HG03280 (cell line): ENCODE measurements at regions not wholly inside any gene's neighbourhood (a gene's known extent, or its start where the extent isn't known, plus 50 kb on each side); places are given as distances from the start of the nearest gene placed in this dataset.
"Not testable (repeated sequence)": the region's sequence is repeated elsewhere in the genome, so short reads cannot be mapped to it uniquely, and the experiment has no call there.

Experiments used
- ATAC-seq: cut with Tn5 transposase; IDR thresholded peaks from one replicate; pipeline ENCODE4 v1.9.1; 2021; ENCODE audit warnings: mild to moderate bottlenecking, moderate library complexity; ENCODE audit not compliant: unreplicated experiment

- ATAC-seq, result no peak
These were observed 83.7 kb upstream of the ZNF469 start for GRCh38 chr16:88298833-88299745.

GRCh38 chr16:88299751-88300462 is 82.9 kb upstream of the ZNF469 start:
- no peak for ATAC-seq

GRCh38 chr16:88300463-88300835 is 82.3 kb upstream of the ZNF469 start:
- no peak for ATAC-seq

GRCh38 chr16:88301431-88301830 is 81.3 kb upstream of the ZNF469 start:
- ATAC-seq, result no peak

GRCh38 chr16:88301886-88302285 is 80.9 kb upstream of the ZNF469 start:
- no peak for ATAC-seq

- no peak for ATAC-seq
These were observed 80.1 kb upstream of the ZNF469 start for GRCh38 chr16:88302666-88303065.

- ATAC-seq, result no peak
These were observed 79.4 kb upstream of the ZNF469 start for GRCh38 chr16:88303405-88303804.

GRCh38 chr16:88303890-88304819 is 78.6 kb upstream of the ZNF469 start:
- no peak for ATAC-seq

- no peak for ATAC-seq
These were observed 77.6 kb upstream of the ZNF469 start for GRCh38 chr16:88305176-88305575.

- ATAC-seq, result no peak
These were observed 76.3 kb upstream of the ZNF469 start for GRCh38 chr16:88306411-88306810.

- ATAC-seq, result no peak
These were observed 75.8 kb upstream of the ZNF469 start for GRCh38 chr16:88306860-88307545.

GRCh38 chr16:88308441-88309173 is 74.2 kb upstream of the ZNF469 start:
- no peak for ATAC-seq

- ATAC-seq, result no peak
These were observed 73.4 kb upstream of the ZNF469 start for GRCh38 chr16:88309174-88309907.

- ATAC-seq, result no peak
These were observed 72.9 kb upstream of the ZNF469 start for GRCh38 chr16:88309908-88310265.

GRCh38 chr16:88310796-88311605 is 71.8 kb upstream of the ZNF469 start:
- no peak for ATAC-seq

- ATAC-seq, result not testable (repeated sequence)
These were observed 70.9 kb upstream of the ZNF469 start for GRCh38 chr16:88311860-88312259.

- ATAC-seq, result no peak
These were observed 70.0 kb upstream of the ZNF469 start for GRCh38 chr16:88312732-88313131.

GRCh38 chr16:88314991-88315542 is 67.7 kb upstream of the ZNF469 start:
- ATAC-seq, result no peak
